GM21717 (cell line): ENCODE measurements at regions not wholly inside any gene's neighbourhood (a gene's known extent, or its start where the extent isn't known, plus 50 kb on each side); places are given as distances from the start of the nearest gene placed in this dataset.
"Not testable (repeated sequence)": the region's sequence is repeated elsewhere in the genome, so short reads cannot be mapped to it uniquely, and the experiment has no call there.

Experiments
- ATAC-seq: cut with Tn5 transposase; IDR thresholded peaks from one replicate; pipeline ENCODE4 v1.9.1; 2021; ENCODE audit warnings: mild to moderate bottlenecking, moderate library complexity; ENCODE audit not compliant: unreplicated experiment

DNA sequence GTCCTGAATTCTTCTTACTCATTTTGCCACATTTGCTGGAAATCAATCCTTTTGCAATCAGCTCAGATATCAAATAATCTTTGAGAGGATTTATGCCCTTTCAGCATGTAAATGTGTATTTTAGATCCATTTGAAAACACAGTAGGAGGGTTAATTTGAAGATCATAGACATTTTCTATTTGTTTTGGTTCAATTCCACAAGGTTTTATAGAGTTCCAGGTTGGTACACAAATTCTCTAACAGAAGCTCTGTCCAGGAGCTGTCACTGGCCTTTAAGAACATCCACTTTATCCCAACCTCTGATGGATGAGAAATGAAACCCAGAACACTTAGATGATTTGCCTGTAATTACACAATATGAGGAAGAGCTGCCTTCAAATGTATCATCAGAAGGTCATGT, 157.3 kb upstream of the CHAC2 start:
- no peak for ATAC-seq

DNA sequence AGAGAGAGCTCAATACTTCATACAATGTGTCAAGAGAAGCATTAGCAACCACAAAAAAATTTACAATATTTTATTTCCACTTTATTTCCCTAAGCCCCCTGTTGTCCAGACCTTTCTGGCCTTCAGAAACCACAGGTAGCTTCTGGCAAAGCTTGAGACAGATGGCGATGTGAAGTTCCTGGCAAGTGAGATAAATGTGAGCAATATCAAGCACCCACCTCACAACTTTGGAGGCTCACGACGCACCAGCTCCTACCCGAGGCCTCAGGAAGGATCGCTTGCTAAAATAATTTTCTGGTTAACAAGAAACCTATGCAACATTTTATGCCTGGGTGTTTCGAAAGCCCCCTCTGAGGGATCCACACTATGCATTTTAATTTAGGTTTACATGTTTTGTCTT, 158.1 kb upstream of the CHAC2 start:
- no peak for ATAC-seq

DNA sequence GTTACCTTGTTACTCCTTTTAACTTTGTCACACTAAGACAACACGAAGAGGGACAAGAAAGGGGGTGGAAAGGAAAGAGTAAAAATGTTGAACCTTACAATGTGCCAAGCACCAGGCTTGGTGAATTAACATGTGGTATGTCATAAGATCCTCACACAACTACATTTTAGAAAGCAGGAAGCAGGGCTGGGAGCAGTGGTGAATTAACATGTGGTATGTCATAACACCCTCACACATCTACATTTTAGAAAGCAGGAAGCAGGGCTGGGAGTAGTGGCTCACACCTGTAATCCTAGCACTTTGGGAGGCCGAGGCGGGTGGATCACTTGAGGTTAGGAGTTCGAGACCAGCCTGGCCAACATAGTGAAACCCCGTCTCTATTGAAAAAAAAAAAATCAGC, 159.3 kb upstream of the CHAC2 start:
- no peak for ATAC-seq

DNA sequence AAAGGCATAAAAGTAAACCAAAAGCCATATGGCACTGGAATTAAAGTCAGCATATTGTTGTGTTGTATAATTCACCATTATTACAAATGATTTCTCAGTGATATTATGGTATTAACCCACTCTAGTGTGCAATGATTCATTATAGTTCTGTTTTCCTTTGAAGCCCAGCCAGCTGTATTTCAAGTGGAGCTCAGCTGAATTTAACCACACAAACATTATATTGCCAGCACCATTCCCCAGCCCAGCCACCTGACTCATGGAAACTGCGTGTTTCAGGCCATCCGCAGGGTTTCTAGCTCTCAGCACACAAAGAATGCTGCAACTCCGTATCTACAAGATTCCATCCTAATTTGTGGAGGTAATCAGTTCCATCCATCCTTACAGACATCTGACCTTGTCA, 166.8 kb upstream of the CHAC2 start:
- ATAC-seq, result no peak

DNA sequence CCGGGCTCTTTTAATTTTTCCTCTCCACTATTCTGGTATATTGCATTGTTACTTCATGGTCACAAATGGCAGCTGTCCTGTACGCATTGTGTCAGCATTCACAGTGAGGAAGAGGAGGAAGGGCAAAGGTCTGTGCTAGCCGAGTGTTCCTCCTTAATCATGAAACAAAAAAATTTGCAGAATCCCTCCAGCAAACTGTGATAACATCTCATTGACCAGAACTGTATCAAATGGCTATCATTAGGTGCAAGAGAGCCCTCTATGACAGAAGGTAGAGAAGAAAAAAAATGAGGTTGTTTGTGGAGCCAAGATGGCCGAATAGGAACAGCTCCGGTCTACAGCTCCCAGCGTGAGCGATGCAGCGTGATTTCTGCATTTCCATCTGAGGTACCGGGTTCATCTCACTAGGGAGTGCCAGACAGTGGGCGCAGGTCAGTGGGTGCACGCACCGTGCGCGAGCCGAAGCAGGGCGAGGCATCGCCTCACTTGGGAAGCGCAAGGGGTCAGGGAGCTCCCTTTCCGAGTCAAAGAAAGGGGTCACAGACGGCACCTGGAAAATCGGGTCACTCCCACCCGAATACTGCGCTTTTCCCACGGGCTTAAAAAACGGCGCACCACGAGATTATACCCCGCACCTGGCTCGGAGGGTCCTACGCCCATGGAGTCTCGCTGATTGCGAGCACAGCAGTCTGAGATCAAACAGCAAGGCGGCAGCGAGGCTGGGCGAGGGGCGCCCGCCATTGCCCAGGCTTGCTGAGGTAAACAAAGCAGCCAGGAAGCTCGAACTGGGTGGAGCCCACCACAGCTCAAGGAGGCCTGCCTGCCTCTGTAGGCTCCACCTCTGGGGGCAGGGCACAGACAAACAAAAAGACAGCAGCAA, 180.6 kb upstream of the CHAC2 start:
- ATAC-seq, result not testable (repeated sequence)

DNA sequence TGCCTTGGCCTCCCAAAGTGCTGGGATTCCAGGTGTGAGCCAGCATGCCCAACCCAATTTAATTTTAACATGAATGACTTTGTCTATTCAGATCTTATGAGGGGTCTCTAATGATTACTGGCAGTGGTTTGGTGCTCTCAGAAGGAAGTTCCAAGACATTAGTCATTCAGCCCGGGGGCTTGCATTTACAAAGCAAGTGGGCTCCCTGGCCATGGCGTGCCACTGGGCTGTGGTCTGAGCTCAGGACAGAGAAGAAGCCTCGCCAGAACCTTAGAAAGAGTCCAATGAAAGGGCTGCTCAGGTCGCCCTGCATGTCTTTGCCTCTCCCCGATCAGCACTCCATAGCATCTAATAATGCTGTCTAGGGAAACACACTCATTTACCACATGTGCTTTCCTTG, 182.6 kb upstream of the CHAC2 start:
- no peak for ATAC-seq

- ATAC-seq, result no peak
Observed at GRCh38 chr2:53583583-53583982, 184.0 kb upstream of the CHAC2 start.

DNA sequence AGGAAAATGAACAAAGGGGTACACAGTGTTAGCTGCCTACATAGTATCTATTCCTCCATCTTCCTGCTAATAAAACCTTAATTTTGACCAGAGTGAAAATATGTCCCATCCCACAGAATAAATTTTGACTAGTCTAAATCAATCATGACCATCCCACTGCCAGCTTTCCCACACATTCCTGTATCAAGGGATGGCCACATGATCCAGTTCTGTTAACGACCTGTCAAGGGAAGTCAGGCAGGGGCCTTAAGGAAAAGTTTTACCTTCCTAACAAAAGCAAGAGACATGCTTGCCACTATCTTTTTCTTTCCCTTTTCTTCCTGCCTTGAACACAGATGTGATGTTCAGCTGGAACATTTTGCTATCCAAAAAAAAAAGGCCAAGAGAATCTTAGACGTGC, 185.0 kb upstream of the CHAC2 start:
- no peak for ATAC-seq

DNA sequence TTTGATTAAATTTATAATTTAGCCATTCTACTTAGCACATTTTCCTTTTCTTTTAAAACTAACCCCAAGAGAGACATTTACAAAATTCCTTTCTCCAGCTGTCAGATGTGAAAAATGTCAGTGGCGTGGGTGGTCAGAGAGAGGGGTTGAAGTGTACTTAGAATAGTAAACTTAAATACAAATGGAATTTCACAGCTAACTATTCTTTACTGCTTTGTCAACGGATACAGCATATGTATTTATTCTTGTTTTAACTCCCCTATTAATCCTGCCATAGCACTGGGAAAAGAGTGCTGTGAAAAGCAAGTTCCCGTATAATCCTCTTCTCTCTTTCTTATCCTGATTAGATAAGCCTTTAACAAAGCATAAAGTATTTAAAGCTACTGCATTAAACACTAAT, 191.4 kb upstream of the CHAC2 start:
- no peak for ATAC-seq

DNA sequence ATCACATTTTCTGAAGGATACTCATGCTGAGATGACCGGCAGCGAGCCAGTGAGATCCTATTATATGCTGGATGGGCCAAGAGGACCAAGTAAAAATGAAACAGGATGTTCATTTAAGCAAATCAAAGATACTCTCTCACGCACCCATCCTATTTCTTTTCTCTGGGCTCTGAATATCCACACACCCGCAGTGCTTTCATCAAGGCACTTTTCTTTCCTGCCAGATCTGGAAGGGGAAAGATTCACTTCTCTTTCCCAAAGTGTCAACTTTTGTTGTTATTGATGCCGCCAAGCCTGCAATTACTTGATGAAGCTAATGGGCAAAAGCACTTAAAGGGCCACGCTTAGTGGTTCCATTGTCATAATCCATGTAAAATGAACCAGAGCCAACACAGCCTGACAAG, 191.9 kb upstream of the CHAC2 start:
- no peak for ATAC-seq

DNA sequence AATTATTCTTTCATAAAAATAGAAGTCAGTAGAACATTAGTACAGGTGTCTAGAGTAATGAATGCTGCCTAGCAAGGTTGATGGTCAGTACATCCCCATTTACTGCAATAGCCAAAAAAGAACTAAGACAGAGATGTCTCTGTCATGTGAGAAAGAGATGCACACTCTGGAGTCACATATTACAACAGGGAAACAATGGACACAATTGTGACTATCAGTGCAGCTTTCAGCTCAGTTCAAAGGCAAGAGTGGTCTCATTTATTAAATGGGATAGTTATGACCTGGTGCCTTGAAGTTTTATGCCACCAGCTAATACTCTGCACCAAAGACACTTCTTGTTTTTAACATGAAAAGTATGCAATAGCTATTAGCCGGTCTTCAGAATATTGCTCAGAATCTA, 194.9 kb upstream of the CHAC2 start:
- ATAC-seq, result no peak

DNA sequence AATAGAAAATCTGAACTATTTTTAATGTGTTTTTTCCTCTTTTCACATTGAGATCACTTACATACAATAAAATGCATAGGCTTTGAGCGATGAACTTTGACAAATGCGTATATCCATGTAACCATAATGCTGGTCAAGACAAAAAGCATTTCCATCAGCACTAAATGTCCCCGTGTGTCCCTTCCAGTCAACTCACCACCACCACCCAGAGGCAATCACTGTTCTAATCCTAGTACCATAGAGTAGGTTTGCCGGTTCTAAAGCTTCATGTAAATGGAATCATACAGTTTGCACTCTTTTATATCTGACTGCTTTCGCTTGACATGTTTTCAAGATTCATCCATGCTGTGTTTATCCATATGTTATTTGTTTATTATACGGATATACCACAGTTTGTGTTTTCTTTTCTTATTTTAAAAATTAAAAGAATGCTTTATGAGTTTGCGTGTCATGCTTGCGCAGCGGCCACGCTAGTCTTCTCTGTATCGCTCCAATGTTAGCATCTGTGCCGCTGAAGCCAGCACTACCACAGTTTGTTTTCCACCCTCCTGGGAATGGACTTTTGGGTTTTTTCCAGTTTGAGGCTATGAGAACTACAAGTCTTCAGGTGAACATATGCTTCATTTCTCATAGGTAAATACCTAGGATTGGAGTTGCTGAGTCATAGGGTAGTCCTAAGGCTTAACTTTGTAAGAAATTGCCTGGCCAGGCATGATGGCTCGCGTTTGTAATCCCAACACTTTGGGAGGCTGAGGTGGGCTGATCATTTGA, 197.5 kb upstream of the CHAC2 start:
- no peak for ATAC-seq

GRCh38 chr2:53568469-53568868, 199.1 kb upstream of the CHAC2 start:
- ATAC-seq, result no peak

- no peak for ATAC-seq
Observed at GRCh38 chr2:53567073-53567472, 200.5 kb upstream of the CHAC2 start.

GRCh38 chr2:53562407-53562806, 205.2 kb upstream of the CHAC2 start:
- no peak for ATAC-seq

- ATAC-seq, result no peak
Observed at GRCh38 chr2:53561155-53561554, 206.4 kb upstream of the CHAC2 start.

GRCh38 chr2:53559302-53559966, 208.2 kb upstream of the CHAC2 start:
- no peak for ATAC-seq

DNA sequence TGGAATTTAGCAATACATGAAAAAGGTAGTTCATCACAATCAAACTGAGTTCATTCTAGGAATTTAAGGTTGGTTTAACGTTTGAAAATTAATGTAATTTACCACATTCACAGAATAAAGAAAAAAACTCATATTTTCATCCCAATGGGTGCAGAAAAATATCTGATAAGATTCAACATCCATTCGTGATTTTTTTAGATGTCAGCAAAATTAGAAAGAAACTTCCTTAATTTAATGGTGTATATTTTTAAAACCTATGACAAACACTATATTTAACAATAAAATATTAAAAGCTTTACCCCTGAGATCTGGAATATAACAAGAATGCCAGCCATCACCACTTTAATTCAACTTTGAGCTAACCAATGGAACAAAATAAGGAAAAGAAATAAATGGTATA, 208.7 kb upstream of the CHAC2 start:
- no peak for ATAC-seq

DNA sequence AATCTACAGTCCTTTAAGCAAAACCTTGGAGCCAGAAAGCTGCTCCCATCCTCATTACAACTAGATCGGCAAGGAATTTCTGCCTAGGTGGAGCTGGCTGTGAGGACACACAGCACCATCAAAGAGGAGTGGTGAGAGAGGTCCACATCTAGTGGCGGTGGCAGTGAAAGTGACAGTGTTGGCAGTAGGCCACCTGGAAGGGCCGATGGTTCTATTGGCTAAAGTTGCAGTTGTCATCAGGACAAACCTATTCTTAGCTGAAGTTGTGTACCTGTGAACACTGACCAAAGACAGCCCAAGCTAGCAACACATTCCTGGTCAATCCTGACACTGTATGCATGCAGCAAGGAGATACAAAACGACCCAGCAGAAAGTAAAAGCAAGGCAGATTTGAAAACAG, 218.1 kb upstream of the CHAC2 start:
- ATAC-seq, result no peak

DNA sequence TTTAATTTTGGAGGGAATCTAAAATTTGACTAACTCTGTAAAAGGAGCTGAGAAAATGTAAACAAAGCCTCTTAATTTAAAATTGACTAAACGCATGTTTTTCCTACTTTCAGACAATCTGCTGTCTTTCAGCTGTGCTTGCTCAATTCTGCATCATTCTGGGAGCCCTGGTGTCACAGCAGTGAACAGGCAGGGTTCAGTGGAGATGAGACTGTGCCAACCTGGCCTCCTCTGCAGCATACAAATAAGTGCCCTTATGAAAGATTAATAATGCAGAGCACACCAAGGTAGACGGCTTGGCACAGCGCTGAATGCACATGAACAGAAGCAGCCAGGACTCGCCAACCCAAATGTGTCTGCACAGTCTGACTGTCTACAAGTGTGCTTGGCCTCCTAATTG, 222.0 kb upstream of the CHAC2 start:
- ATAC-seq, result no peak

DNA sequence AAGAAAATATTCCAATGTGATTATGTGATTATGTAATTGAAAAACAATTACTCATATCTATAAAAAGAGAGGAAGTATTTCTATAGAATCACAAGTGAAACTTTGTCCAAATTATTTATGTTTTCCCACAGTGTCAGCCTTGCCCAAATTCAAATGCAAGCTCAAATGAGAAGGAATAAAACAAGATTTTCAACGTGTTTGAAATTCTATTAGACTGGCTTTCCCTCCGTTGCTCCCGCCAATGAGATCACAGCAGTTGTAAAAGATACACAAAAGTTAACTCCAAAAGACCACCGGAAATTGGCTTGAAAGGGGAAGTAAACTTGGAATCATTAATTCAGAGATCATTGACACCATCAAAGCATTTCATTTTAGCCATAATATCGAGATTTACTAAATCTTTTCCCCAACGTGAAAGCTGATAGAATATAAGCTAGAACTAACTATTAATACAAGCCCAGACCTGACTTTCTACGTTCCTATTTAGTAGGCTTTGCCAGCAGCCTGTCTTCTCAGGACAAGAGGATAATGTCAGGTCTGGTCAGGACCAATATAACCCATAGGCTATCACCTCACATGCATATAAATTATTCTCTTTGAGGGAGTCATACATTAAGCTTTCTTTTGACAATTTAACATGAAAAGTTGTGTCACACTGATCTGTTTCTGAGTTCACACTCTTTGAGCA, 222.6 kb upstream of the CHAC2 start:
- ATAC-seq, result no peak
